HEK293 (cell line): ENCODE measurements at regions not wholly inside any gene's neighbourhood (a gene's known extent, or its start where the extent isn't known, plus 50 kb on each side); places are given as distances from the start of the nearest gene placed in this dataset.

Experiments used
- CTCF ChIA-PET: fragments of 350-600 bp; formaldehyde crosslinking; extraction: SDS; loops from one replicate; lab custom pipeline; 2021; ENCODE audit warnings: antibody characterized with exemption; lab: Yijun Ruan, JAX
- POLR2A ChIA-PET: fragments of 300-600 bp; formaldehyde crosslinking; extraction: SDS; loops from one replicate; lab custom pipeline; 2020; ENCODE audit warnings: antibody characterized with exemption, inconsistent platforms; lab: Yijun Ruan, JAX
- H3K27ac ChIP-seq: fragments of 200-500 bp; sonication (Bioruptor generic); 2 replicates; pipeline ENCODE4 v1.5.1; 2014; ENCODE audit warnings: low read depth, low read length, control low read depth, inconsistent platforms; ENCODE audit errors: extremely low read depth
- H3K36me3 ChIP-seq, 2 experiments: fragments of 200-500 bp in 1 of 2; sonication (Bioruptor generic) in 1 of 2; 1 replicate in 1 of 2; 2 replicates in 1 of 2; pipeline ENCODE4 v1.5.1; 2014 to 2017; ENCODE audit warnings: inconsistent platforms in 2 of 2, low read length in 2 of 2; ENCODE audit not compliant: control insufficient read depth in 2 of 2, insufficient read depth in 1 of 2
- H3K4me1 ChIP-seq: fragments of 200-500 bp; sonication (Bioruptor generic); 2 replicates; pipeline ENCODE4 v1.5.1; 2014; ENCODE audit warnings: mild to moderate bottlenecking, low read length, inconsistent platforms; ENCODE audit not compliant: control insufficient read depth, insufficient read depth
- H3K4me3 ChIP-seq: 2 replicates; pipeline ENCODE4 v1.5.1; 2011; ENCODE audit warnings: low read depth, mild to moderate bottlenecking, control low read depth, low read length, moderate library complexity
- H3K9me3 ChIP-seq: fragments of 200-500 bp; sonication (Bioruptor generic); 2 replicates; pipeline ENCODE4 v1.5.1; 2014; ENCODE audit warnings: low read depth, low read length, inconsistent platforms; ENCODE audit not compliant: control insufficient read depth, insufficient read depth
- KLF1 ChIP-seq: fragments of 450-650 bp; formaldehyde crosslinking; IDR thresholded peaks from 2 replicates; pipeline ENCODE4 v1.5.1; 2016; ENCODE audit warnings: missing biosample characterization, missing genetic modification characterization
- OSR2 ChIP-seq: fragments of 450-650 bp; formaldehyde crosslinking; IDR thresholded peaks from 2 replicates; pipeline ENCODE4 v1.5.1; 2016; ENCODE audit warnings: missing biosample characterization, missing genetic modification characterization
- PRDM2 ChIP-seq: fragments of 450-650 bp; formaldehyde crosslinking; IDR thresholded peaks from 2 replicates; pipeline ENCODE4 v1.5.1; 2016; ENCODE audit warnings: missing biosample characterization, missing genetic modification characterization, borderline replicate concordance
- RBAK ChIP-seq: fragments of 450-650 bp; formaldehyde crosslinking; IDR thresholded peaks from 2 replicates; pipeline ENCODE4 v1.5.1; 2016; ENCODE audit warnings: missing biosample characterization, missing genetic modification characterization
- SCRT2 ChIP-seq: fragments of 450-650 bp; formaldehyde crosslinking; IDR thresholded peaks from 2 replicates; pipeline ENCODE4 v1.5.1; 2016; ENCODE audit warnings: missing biosample characterization, missing genetic modification characterization
- WT1 ChIP-seq: fragments of 450-650 bp; formaldehyde crosslinking; IDR thresholded peaks from 2 replicates; pipeline ENCODE4 v1.5.1; 2016; ENCODE audit warnings: missing biosample characterization, missing genetic modification characterization
- ZBTB11 ChIP-seq: fragments of 450-650 bp; formaldehyde crosslinking; conservative IDR thresholded peaks from 2 replicates; pipeline ENCODE4 v1.5.1; 2016; ENCODE audit warnings: low read depth, missing biosample characterization, missing genetic modification characterization
- ZBTB48 ChIP-seq: fragments of 450-650 bp; formaldehyde crosslinking; IDR thresholded peaks from 2 replicates; pipeline ENCODE4 v1.5.1; 2016; ENCODE audit warnings: missing biosample characterization, missing genetic modification characterization
- ZFHX2 ChIP-seq: fragments of 450-650 bp; formaldehyde crosslinking; conservative IDR thresholded peaks from 2 replicates; pipeline ENCODE4 v1.5.1; 2016; ENCODE audit warnings: missing biosample characterization, missing genetic modification characterization
- ZFP69B ChIP-seq: fragments of 450-650 bp; formaldehyde crosslinking; IDR thresholded peaks from 2 replicates; pipeline ENCODE4 v1.5.1; 2016; ENCODE audit warnings: missing biosample characterization, missing genetic modification characterization
- ZNF112 ChIP-seq: fragments of 450-650 bp; formaldehyde crosslinking; IDR thresholded peaks from 2 replicates; pipeline ENCODE4 v1.5.0; 2017; ENCODE audit warnings: missing biosample characterization, missing genetic modification characterization
- ZNF24 ChIP-seq: fragments of 450-650 bp; formaldehyde crosslinking; IDR thresholded peaks from 2 replicates; pipeline ENCODE4 v1.5.1; 2016; ENCODE audit warnings: missing biosample characterization, missing genetic modification characterization
- ZNF292 ChIP-seq: fragments of 450-650 bp; formaldehyde crosslinking; IDR thresholded peaks from 2 replicates; pipeline ENCODE4 v1.5.1; 2016; ENCODE audit warnings: low read depth, missing biosample characterization, missing genetic modification characterization, borderline replicate concordance
- ZNF335 ChIP-seq: fragments of 450-650 bp; formaldehyde crosslinking; conservative IDR thresholded peaks from 2 replicates; pipeline ENCODE4 v1.5.1; 2016; ENCODE audit warnings: missing biosample characterization, missing genetic modification characterization
- ZNF548 ChIP-seq: fragments of 450-650 bp; formaldehyde crosslinking; IDR thresholded peaks from 2 replicates; pipeline ENCODE4 v1.5.1; 2016; ENCODE audit warnings: missing biosample characterization, missing genetic modification characterization
- ZNF560 ChIP-seq: fragments of 450-650 bp; formaldehyde crosslinking; IDR thresholded peaks from 2 replicates; pipeline ENCODE4 v1.5.1; 2017; ENCODE audit warnings: missing biosample characterization, missing genetic modification characterization, borderline replicate concordance
- ZNF561 ChIP-seq: fragments of 450-650 bp; IDR thresholded peaks from 2 replicates; pipeline ENCODE4 v1.5.1; 2018; ENCODE audit warnings: missing biosample characterization, missing genetic modification characterization, borderline replicate concordance
- ZNF596 ChIP-seq: fragments of 450-650 bp; IDR thresholded peaks from 2 replicates; pipeline ENCODE4 v1.5.0; 2018; ENCODE audit warnings: missing biosample characterization, mild to moderate bottlenecking, missing genetic modification characterization, moderate library complexity
- ZNF600 ChIP-seq: fragments of 450-650 bp; formaldehyde crosslinking; IDR thresholded peaks from 2 replicates; pipeline ENCODE4 v1.5.1; 2016; ENCODE audit warnings: missing biosample characterization, missing genetic modification characterization
- ZNF621 ChIP-seq: fragments of 450-650 bp; formaldehyde crosslinking; IDR thresholded peaks from 2 replicates; pipeline ENCODE4 v1.5.1; 2017; ENCODE audit warnings: missing biosample characterization, missing genetic modification characterization
- ZNF654 ChIP-seq: fragments of 450-650 bp; formaldehyde crosslinking; IDR thresholded peaks from 2 replicates; pipeline ENCODE4 v1.5.1; 2016; ENCODE audit warnings: low read depth, missing biosample characterization, missing genetic modification characterization
- ZNF677 ChIP-seq: fragments of 450-650 bp; IDR thresholded peaks from 2 replicates; pipeline ENCODE4 v1.5.0; 2018; ENCODE audit warnings: missing biosample characterization, mild to moderate bottlenecking, missing genetic modification characterization, moderate library complexity
- ZNF837 ChIP-seq: fragments of 450-650 bp; formaldehyde crosslinking; IDR thresholded peaks from 2 replicates; pipeline ENCODE4 v1.5.1; 2016; ENCODE audit warnings: missing biosample characterization, missing genetic modification characterization

- TF ChIP-seq ZNF596 (tag by site-specific recombination) (no peak), PRDM2 (tag by site-specific recombination) (no peak), ZNF600 (no peak), ZBTB48 (no peak), ZNF654 (tag by site-specific recombination) (no peak), ZFP69B (tag by site-specific recombination) (no peak)
Observed at GRCh38 chr11:62030071-62030684, 62.7 kb upstream of the FTH1 start (continued).

- POLR2A ChIA-PET: no interaction called here
- CTCF ChIA-PET: no interaction called here
- Histone ChIP-seq H3K4me1 (no peaks in the 10 kb centered on the region), H3K9me3 (no peaks in the 10 kb centered on the region), H3K4me3 (no peak overlapping the region), H3K36me3 (no peaks in the 10 kb centered on the region), H3K27ac (no peak overlapping the region)
- TF ChIP-seq ZBTB11 (tag by site-specific recombination) (no peak), ZNF335 (tag by site-specific recombination) (peak; percentile 32; the same call in 1 of the 2 replicates)
Observed at GRCh38 chr11:62026739-62027370, 59.4 kb upstream of the FTH1 start.

GRCh38 chr11:62025487-62026105 is 58.2 kb upstream of the FTH1 start:
- peak overlapping the region; percentile 1 for H3K4me3 ChIP-seq
- H3K36me3 ChIP-seq: no peaks in the 10 kb centered on the region
- no peaks in the 10 kb centered on the region for H3K9me3 ChIP-seq
- H3K27ac ChIP-seq: no peak overlapping the region
- POLR2A ChIA-PET: interaction anchor here (1.4 to 1.5 kb wide), 2 partner anchors 55 to 58 kb away, joined by 3 to 8 read pairs; partner anchors contain the start of gene FTH1
- H3K4me1 ChIP-seq: no peaks in the 10 kb centered on the region
- CTCF ChIA-PET: interaction anchor here (0.7 to 1.5 kb wide), 5 partner anchors 13 to 229 kb away, joined by 3 to 6 read pairs (median 4); no protein-coding TSS in a partner anchor
- TF ChIP-seq RBAK (tag by site-specific recombination) (no peak), ZNF837 (tag by site-specific recombination) (no peak), ZBTB48 (no peak; the same call in none of the 2 replicates), WT1 (tag by site-specific recombination) (0 out of 2 replicates have a peak, but pooled peaks have one; percentile 28), ZNF621 (tag by site-specific recombination) (no peak), ZNF112 (no peak), ZNF677 (tag by site-specific recombination) (no peak), ZNF560 (tag by site-specific recombination) (no peak), KLF1 (tag by site-specific recombination) (peak; percentile 84), OSR2 (tag by site-specific recombination) (peak; percentile 43; the same call in 1 of the 2 replicates), SCRT2 (tag by site-specific recombination) (peak; percentile 10; the same call in 1 of the 2 replicates), ZNF24 (tag by site-specific recombination) (peak; percentile 57; the same call in 1 of the 2 replicates), ZFHX2 (tag by site-specific recombination) (peak; percentile 59; the same call in 1 of the 2 replicates), ZNF561 (tag by site-specific recombination) (peak; percentile 55; the same call in 1 of the 2 replicates), ZNF292 (tag by site-specific recombination) (no peak), ZNF548 (tag by site-specific recombination) (no peak)
